ENCODE measurements at regions not wholly inside any gene's neighbourhood (a gene's known extent, or its start where the extent isn't known, plus 50 kb on each side); places are given as distances from the start of the nearest gene placed in this dataset.

DNA sequence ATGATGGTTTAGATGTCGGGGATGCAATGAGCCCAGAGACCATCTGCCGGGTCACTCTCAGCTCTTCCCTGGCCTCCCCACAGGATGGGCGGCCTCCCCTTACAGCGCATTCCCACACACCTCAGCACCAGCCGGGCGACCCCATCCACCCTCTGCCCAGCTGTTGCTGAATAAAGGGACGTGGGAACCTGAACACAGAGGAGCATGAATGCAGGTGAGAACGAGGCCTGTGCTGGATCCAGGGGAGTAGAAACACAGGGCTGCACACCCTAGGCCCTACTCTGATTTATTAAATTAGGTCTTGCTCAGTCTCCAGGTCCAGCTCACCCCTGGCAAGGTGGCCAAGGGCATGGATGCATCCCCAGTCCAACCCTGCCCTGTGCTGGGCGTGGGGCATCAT is 180.5 kb downstream of the CTTN start:
- Histone ChIP-seq H3K4me1 (ENCODE audit: insufficient read depth, poor library complexity, severe bottlenecking) (no peaks in the 10 kb centered on the region), H3K9me3 (ENCODE audit: severe bottlenecking) (no peaks in the 10 kb centered on the region), H3K4me3 (ENCODE audit: severe bottlenecking) (no peak overlapping the region), H3K27ac (ENCODE audit: poor library complexity, severe bottlenecking) (no peak overlapping the region), H3K36me3 (ENCODE audit: low read depth) (no peaks in the 10 kb centered on the region), H3K27me3 (ENCODE audit: insufficient read depth, poor library complexity, severe bottlenecking) (no peaks in the 10 kb centered on the region)
- DNase-seq (ENCODE audit: low spot score) = peak; percentile 26
- TF ChIP-seq, protein P1, sequence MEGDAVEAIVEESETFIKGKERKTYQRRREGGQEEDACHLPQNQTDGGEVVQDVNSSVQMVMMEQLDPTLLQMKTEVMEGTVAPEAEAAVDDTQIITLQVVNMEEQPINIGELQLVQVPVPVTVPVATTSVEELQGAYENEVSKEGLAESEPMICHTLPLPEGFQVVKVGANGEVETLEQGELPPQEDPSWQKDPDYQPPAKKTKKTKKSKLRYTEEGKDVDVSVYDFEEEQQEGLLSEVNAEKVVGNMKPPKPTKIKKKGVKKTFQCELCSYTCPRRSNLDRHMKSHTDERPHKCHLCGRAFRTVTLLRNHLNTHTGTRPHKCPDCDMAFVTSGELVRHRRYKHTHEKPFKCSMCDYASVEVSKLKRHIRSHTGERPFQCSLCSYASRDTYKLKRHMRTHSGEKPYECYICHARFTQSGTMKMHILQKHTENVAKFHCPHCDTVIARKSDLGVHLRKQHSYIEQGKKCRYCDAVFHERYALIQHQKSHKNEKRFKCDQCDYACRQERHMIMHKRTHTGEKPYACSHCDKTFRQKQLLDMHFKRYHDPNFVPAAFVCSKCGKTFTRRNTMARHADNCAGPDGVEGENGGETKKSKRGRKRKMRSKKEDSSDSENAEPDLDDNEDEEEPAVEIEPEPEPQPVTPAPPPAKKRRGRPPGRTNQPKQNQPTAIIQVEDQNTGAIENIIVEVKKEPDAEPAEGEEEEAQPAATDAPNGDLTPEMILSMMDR (IDR thresholded peaks at IDR 0.05; ENCODE audit: poor library complexity, severe bottlenecking) = no peak
- no peak for ATAC-seq (ENCODE audit: low read depth)

DNA sequence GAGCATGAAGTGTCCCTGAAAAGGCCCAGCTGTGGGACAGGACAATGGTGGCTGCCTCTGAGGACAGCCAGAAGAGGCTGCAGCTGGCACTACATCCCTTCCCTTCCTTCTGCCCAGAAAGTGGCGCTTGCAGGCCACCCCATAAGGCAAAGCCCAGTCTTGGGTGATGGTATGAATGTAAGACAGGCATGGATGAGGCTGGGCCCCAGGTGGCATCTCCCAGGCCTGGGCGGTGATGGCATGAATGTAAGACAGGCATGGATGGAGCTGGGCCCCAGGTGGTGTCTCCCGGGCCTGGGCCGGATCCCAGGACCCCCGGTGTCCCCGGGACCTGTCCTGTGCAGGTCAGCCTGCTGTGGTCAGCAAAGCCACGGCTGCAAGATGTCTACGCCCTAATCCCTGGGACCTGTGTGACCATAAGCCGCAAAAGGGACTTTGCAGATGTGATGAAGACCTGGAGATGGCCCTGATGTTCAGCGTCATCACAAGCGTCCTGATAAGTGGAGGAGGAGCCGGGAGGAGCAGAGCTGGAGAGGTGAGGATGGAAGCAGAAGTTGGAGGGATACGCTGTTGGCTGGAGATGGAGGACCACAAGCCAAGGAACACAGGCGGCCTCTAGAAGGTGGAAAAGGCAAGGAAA is 181.1 kb downstream of the CTTN start:
- Histone ChIP-seq H3K27ac (ENCODE audit: poor library complexity, severe bottlenecking) (no peak overlapping the region), H3K9me3 (ENCODE audit: severe bottlenecking) (no peaks in the 10 kb centered on the region), H3K27me3 (ENCODE audit: insufficient read depth, poor library complexity, severe bottlenecking) (no peaks in the 10 kb centered on the region)

DNA sequence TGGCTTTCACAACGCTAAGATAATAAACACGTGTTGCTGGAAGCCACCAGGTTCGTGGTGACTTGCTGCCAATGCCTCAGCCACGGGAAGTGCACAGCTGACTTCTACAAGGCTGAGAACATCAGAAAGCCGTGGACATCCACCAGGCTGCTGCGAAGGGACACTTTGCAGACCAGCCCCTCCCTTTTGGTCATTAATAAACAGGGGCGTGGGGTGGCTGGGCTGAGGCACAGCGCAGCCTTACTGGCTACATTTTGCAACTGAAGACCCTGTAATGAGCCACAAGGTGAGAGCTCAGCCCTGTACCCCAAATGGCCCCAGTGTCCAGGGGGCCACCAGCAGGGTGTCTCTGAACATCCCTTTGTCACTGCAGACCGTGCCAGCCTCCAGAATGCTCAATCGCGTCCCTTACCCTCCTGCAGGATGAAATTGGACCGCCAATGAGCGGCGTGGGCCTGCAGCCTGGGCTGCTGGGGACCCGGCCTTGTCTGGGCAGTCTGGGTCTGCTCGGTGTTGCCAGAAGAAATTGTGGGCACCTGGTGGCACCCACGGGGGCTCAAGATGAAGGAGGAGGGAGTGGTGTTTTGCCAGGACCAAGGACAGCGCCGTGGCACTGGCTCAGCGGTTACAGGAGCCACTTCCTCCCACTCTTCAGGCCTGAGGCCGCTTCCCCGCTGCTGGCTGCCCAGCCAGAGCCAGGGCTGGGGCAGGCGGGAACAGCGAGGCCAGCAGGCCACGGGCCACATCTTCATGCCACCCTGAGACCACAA is 181.9 kb downstream of the CTTN start:
- peak; percentile 37 for DNase-seq (ENCODE audit: low spot score)
- no peaks in the 10 kb centered on the region for H3K36me3 ChIP-seq (ENCODE audit: low read depth)

More for the DNA sequence above, 181.1 kb downstream of the CTTN start:
- ATAC-seq (ENCODE audit: low read depth) (no peak), DNase-seq (ENCODE audit: low spot score) (peak; percentile 36)
- Histone ChIP-seq H3K4me1 (ENCODE audit: insufficient read depth, poor library complexity, severe bottlenecking) (no peaks in the 10 kb centered on the region), H3K36me3 (ENCODE audit: low read depth) (no peaks in the 10 kb centered on the region), H3K4me3 (ENCODE audit: severe bottlenecking) (no peak overlapping the region)
- TF ChIP-seq, protein P1 (IDR thresholded peaks at IDR 0.05; ENCODE audit: poor library complexity, severe bottlenecking) = no peak

DNA sequence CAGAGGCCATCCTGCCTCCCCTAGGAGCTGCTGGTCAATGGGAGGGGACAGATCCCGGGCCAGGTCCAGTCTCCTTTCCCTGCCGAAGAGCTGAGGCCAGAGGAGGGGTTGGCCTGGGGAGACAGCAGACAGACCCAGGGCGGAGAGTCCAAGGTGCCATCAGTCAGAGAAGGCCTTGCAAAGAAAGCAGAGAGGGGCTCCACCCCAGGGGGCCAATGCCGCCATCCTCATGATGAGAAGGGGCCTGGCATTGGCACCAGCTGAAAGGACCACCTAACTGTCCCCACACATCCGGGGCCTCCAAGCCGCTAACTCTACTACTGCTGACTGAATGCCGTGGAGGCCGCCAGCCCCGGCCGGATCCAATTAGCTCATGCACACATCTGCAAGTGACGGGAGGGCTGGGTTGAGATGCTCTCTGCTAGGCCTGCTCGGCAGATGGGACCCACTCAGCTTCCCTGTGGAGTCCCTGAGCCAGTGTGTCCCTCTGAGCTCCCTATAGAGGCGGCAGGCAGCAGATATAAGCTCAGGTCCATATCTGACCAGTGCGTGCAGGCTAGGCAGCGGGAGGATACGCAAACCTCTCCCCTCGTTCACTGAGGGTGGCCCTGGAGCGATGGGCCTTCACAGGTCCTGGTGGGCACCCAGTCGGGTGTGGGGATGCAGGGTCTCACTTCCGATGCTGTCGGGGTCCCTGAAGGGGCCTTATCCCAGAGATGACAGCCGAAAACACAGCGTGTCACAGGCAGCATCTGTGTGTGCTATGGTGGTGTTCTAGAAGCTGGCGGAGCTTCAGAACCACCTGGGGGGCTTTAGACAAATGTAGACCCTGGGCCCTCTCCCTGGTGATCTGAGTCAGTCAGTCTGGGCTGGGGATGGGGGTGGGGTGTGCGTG is 183.9 kb downstream of the CTTN start:
- Histone ChIP-seq H3K27me3 (ENCODE audit: insufficient read depth, poor library complexity, severe bottlenecking) (no peaks in the 10 kb centered on the region), H3K4me3 (ENCODE audit: severe bottlenecking) (no peak overlapping the region), H3K27ac (ENCODE audit: poor library complexity, severe bottlenecking) (no peak overlapping the region), H3K9me3 (ENCODE audit: severe bottlenecking) (no peaks in the 10 kb centered on the region), H3K4me1 (ENCODE audit: insufficient read depth, poor library complexity, severe bottlenecking) (no peaks in the 10 kb centered on the region), H3K36me3 (ENCODE audit: low read depth) (no peaks in the 10 kb centered on the region)
- TF ChIP-seq, protein P1 (IDR thresholded peaks at IDR 0.05; ENCODE audit: poor library complexity, severe bottlenecking) = no peak
- ATAC-seq (ENCODE audit: low read depth) (no peak), DNase-seq (ENCODE audit: low spot score) (peak; percentile 52)

More for the DNA sequence above, 181.9 kb downstream of the CTTN start:
- no peak for ATAC-seq (ENCODE audit: low read depth)
- Histone ChIP-seq H3K9me3 (ENCODE audit: severe bottlenecking) (no peaks in the 10 kb centered on the region), H3K4me3 (ENCODE audit: severe bottlenecking) (no peak overlapping the region), H3K4me1 (ENCODE audit: insufficient read depth, poor library complexity, severe bottlenecking) (no peaks in the 10 kb centered on the region), H3K27ac (ENCODE audit: poor library complexity, severe bottlenecking) (no peak overlapping the region), H3K27me3 (ENCODE audit: insufficient read depth, poor library complexity, severe bottlenecking) (no peaks in the 10 kb centered on the region)
- TF ChIP-seq, protein P1 (IDR thresholded peaks at IDR 0.05; ENCODE audit: poor library complexity, severe bottlenecking) = no peak

All from RWPE2 (cell line).